Adrenal gland (tissue), 9 donors: ENCODE measurements at regions not wholly inside any gene's neighbourhood (a gene's known extent, or its start where the extent isn't known, plus 50 kb on each side); places are given as distances from the start of the nearest gene placed in this dataset.

Source experiments
- DNase-seq, 7 donors: peaks; one replicate each; pipeline ENCODE4 v3.0.0-alpha.2; 2019 to 2020
- H3K27ac ChIP-seq, 5 donors: fragments of 200-600 bp; sonication (generic) in 4 of 5; 1 replicate in 3 of 5; 2 replicates in 2 of 5; pipeline versions ENCODE4 v1.5.1 to v1.8.0; 2016 to 2020; ENCODE audit warnings: mild to moderate bottlenecking in 1 of 5
- H3K27me3 ChIP-seq: fragments of 200-600 bp; 2 replicates; pipeline ENCODE4 v1.8.0; 2021
- H3K36me3 ChIP-seq, 2 donors: fragments of 200-600 bp; replicated peaks in 1 of 2; 1 replicate in 1 of 2; 2 replicates in 1 of 2; pipeline versions ENCODE4 v1.5.1 to v1.8.0; 2018 to 2022
- H3K4me1 ChIP-seq, 2 donors: fragments of 200-600 bp; replicated peaks in 1 of 2; 1 replicate in 1 of 2; 2 replicates in 1 of 2; pipeline versions ENCODE4 v1.5.1 to v1.8.0; 2018 to 2021
- H3K4me3 ChIP-seq, 4 donors: fragments of 200-600 bp; sonication (generic) in 3 of 4; one replicate each; pipeline ENCODE4 v1.5.1; 2016 to 2018
- H3K9me3 ChIP-seq, 3 donors: fragments of 200-600 bp; sonication (generic) in 1 of 3; replicated peaks in 1 of 3; 1 replicate in 2 of 3; 2 replicates in 1 of 3; pipeline versions ENCODE4 v1.5.1 to v1.8.0; 2016 to 2021
- POLR2A ChIP-seq, 2 donors: fragments of 450-650 bp; IDR thresholded peaks; one replicate each; pipeline ENCODE4 v1.6.1; 2017; ENCODE audit warnings: antibody characterized with exemption in 2 of 2, mild to moderate bottlenecking in 2 of 2, moderate library complexity in 1 of 2
- WGBS, 4 donors: extraction: QIAGEN DNeasy Blood & Tissue Kit in 2 of 4; methylation state at CpG; one replicate each; pipeline versions ENCODE4 v1.1.5 to v1.1.7; 2013 to 2017; 5-methylcytosine and 5-hydroxymethylcytosine counted together
- intact Hi-C, 2 donors: fragments of 100-400 bp; cut with DNase I; formaldehyde crosslinking; loops; one replicate each; pipeline versions ENCODE4 v1.14.1 to v1.15.0; 2022 to 2023
- TF ChIP-seq, protein P1 (sequence below), 6 experiments: fragments of 450-650 bp in 4 of 6; fragments of 200-600 bp in 2 of 6; sonication (generic) in 1 of 6; IDR thresholded peaks; 1 replicate in 5 of 6; 2 replicates in 1 of 6; pipeline versions ENCODE4 v1.5.1 to v1.8.0; 2016 to 2021; ENCODE audit warnings: antibody characterized with exemption in 6 of 6, mild to moderate bottlenecking in 2 of 6, moderate library complexity in 1 of 6
- donor health status: healthy with polysubstance abuse.
- donor health status: Bipolar disorder and iron deficiency.
- donor health status: DM: yes; HTN: yes; CAD: no.
- donor health status: DM: no; HTN: no; CAD: no.
- donor health status: DM: no; HTN: no; CAD: no.

DNA sequence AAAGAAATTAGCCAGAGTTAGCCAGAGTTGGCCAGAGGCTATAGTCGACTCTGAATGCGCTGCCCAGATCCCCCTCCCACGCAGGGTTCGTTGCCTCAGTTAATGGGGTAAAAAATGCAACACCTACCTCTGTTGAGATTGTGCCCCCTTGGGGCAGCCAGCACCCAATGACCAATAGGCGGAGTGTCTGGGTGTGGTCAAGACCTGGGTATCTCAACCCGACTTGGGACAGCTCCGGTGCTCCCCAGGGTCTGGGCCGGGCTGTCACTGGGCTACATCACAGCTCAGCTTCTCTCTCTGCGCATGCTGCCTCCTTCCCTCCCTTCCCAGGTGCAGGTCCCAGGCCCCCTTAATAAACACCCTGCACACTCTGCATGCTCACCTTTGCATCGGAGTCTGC lies 59.6 kb upstream of the GCSH start:
- Histone ChIP-seq H3K36me3 (no peaks in the 10 kb centered on the region), H3K4me1 (no peaks in the 10 kb centered on the region), H3K9me3 (no peaks in the 10 kb centered on the region), H3K27me3 (no peaks in the 10 kb centered on the region), H3K4me3 (no peak overlapping the region), H3K27ac (no peak overlapping the region)
- WGBS, 4 donors = 75 to 82% (median 77%) methylated on average over 8 to 10 of the region's 10 CpGs
- intact Hi-C loops = no loop called here
- DNase-seq = no peak
- TF ChIP-seq, protein P1, sequence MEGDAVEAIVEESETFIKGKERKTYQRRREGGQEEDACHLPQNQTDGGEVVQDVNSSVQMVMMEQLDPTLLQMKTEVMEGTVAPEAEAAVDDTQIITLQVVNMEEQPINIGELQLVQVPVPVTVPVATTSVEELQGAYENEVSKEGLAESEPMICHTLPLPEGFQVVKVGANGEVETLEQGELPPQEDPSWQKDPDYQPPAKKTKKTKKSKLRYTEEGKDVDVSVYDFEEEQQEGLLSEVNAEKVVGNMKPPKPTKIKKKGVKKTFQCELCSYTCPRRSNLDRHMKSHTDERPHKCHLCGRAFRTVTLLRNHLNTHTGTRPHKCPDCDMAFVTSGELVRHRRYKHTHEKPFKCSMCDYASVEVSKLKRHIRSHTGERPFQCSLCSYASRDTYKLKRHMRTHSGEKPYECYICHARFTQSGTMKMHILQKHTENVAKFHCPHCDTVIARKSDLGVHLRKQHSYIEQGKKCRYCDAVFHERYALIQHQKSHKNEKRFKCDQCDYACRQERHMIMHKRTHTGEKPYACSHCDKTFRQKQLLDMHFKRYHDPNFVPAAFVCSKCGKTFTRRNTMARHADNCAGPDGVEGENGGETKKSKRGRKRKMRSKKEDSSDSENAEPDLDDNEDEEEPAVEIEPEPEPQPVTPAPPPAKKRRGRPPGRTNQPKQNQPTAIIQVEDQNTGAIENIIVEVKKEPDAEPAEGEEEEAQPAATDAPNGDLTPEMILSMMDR (IDR thresholded peaks at IDR 0.05) = no peak
- TF ChIP-seq POLR2A (IDR thresholded peaks at IDR 0.05) = no peak

- H3K36me3 ChIP-seq = no peaks in the 10 kb centered on the region
- TF ChIP-seq, protein P1 (IDR thresholded peaks at IDR 0.05) = no peak
- TF ChIP-seq POLR2A (IDR thresholded peaks at IDR 0.05) = no peak
- no peak overlapping the region for H3K27ac ChIP-seq
- H3K4me1 ChIP-seq = no peaks in the 10 kb centered on the region
- no peak for DNase-seq
- intact Hi-C loops = no loop called here
- 43 to 61% (median 54%) methylated on average over 13 of the region's 13 CpGs for WGBS, 4 donors
- no peak overlapping the region for H3K4me3 ChIP-seq
- no peaks in the 10 kb centered on the region for H3K9me3 ChIP-seq
- no peaks in the 10 kb centered on the region for H3K27me3 ChIP-seq
Measured at GRCh38 chr16:81151648-81152310, 55.6 kb upstream of the GCSH start.

GRCh38 chr16:81149614-81150013 lies 53.4 kb upstream of the GCSH start:
- H3K4me1 ChIP-seq = no peaks in the 10 kb centered on the region
- 85 to 94% (median 88%) methylated on average over 10 of the region's 10 CpGs for WGBS, 4 donors
- DNase-seq = no peak
- no peak overlapping the region for H3K4me3 ChIP-seq
- H3K27ac ChIP-seq = no peak overlapping the region
- H3K27me3 ChIP-seq = peaks cover 4% of the 10 kb centered on the region
- intact Hi-C loops = no loop called here
- H3K9me3 ChIP-seq = no peaks in the 10 kb centered on the region
- H3K36me3 ChIP-seq = no peaks in the 10 kb centered on the region
- TF ChIP-seq, protein P1 (IDR thresholded peaks at IDR 0.05) = no peak
- TF ChIP-seq POLR2A (IDR thresholded peaks at IDR 0.05) = no peak

DNA sequence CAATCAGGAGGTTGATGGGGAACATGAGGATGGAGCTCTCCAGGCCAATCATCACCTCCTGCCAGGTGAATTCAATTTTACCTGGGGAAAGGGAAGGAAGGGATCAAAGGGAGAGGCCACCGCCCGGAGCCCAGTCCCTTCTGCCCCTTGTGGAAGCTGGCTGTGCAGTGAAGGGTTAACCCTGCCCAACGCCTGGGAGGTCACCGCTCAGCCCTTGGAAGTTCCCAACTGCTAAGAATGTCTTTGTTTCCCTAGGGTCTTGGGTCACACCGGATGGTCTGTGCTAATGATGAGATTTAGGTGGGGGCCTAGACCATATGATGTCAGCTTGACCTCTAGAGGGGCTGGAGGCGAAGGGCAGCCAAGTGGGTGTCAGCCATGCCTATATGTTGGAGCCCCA lies 52.1 kb upstream of the GCSH start:
- WGBS, 4 donors = 58 to 66% (median 61%) methylated on average over 5 to 6 of the region's 6 CpGs
- no peak for TF ChIP-seq POLR2A (IDR thresholded peaks at IDR 0.05)
- DNase-seq = no peak

More for the DNA sequence above, 52.1 kb upstream of the GCSH start:
- Histone ChIP-seq H3K4me3 (no peak overlapping the region), H3K27ac (no peak overlapping the region), H3K36me3 (no peaks in the 10 kb centered on the region), H3K4me1 (no peaks in the 10 kb centered on the region), H3K27me3 (peaks cover 4% of the 10 kb centered on the region), H3K9me3 (no peaks in the 10 kb centered on the region)
- intact Hi-C loops = no loop called here
